ENCODE measurements at regions not wholly inside any gene's neighbourhood (a gene's known extent, or its start where the extent isn't known, plus 50 kb on each side); places are given as distances from the start of the nearest gene placed in this dataset.
A peak's percentile ranks its signal among the peaks of the same experiment; 100 is the strongest.

GRCh38 chr7:21169667-21170580 is 258.0 kb upstream of the SP4 start:
- no peak for FAIRE-seq
- DNase-seq (ENCODE audit: low read depth) = peak; percentile 42
- no peaks in the 10 kb centered on the region for H3K36me3 ChIP-seq (ENCODE audit: control insufficient read depth, insufficient read depth, low read length)
- H3K27me3 ChIP-seq (ENCODE audit: control insufficient read depth, insufficient read depth, low read length) = no peaks in the 10 kb centered on the region
- TF ChIP-seq CTCF (IDR thresholded peaks at IDR 0.05; ENCODE audit: insufficient read depth, low read length, severe bottlenecking) = no peak
- no peak overlapping the region for H3K4me3 ChIP-seq (ENCODE audit: low read depth, low read length)

GRCh38 chr7:21172800-21173199 is 255.1 kb upstream of the SP4 start:
- Histone ChIP-seq H3K4me3 (ENCODE audit: low read depth, low read length) (no peak overlapping the region), H3K36me3 (ENCODE audit: control insufficient read depth, insufficient read depth, low read length) (no peaks in the 10 kb centered on the region), H3K27me3 (ENCODE audit: control insufficient read depth, insufficient read depth, low read length) (no peaks in the 10 kb centered on the region)
- no peak for TF ChIP-seq CTCF (IDR thresholded peaks at IDR 0.05; ENCODE audit: insufficient read depth, low read length, severe bottlenecking)
- DNase-seq (ENCODE audit: low read depth) (no peak), FAIRE-seq (no peak)

GRCh38 chr7:21173436-21173835 is 254.4 kb upstream of the SP4 start:
- Histone ChIP-seq H3K27me3 (ENCODE audit: control insufficient read depth, insufficient read depth, low read length) (no peaks in the 10 kb centered on the region), H3K4me3 (ENCODE audit: low read depth, low read length) (no peak overlapping the region), H3K36me3 (ENCODE audit: control insufficient read depth, insufficient read depth, low read length) (no peaks in the 10 kb centered on the region)
- TF ChIP-seq CTCF (IDR thresholded peaks at IDR 0.05; ENCODE audit: insufficient read depth, low read length, severe bottlenecking) = no peak
- DNase-seq (ENCODE audit: low read depth) (no peak), FAIRE-seq (no peak)

- no peak for DNase-seq (ENCODE audit: low read depth)
- FAIRE-seq = no peak
- no peaks in the 10 kb centered on the region for H3K27me3 ChIP-seq (ENCODE audit: control insufficient read depth, insufficient read depth, low read length)
- no peaks in the 10 kb centered on the region for H3K36me3 ChIP-seq (ENCODE audit: control insufficient read depth, insufficient read depth, low read length)
- no peak overlapping the region for H3K4me3 ChIP-seq (ENCODE audit: low read depth, low read length)
- no peak for TF ChIP-seq CTCF (IDR thresholded peaks at IDR 0.05; ENCODE audit: insufficient read depth, low read length, severe bottlenecking)
These were observed 252.2 kb upstream of the SP4 start for GRCh38 chr7:21175714-21176113.

GRCh38 chr7:21184942-21185652 is 242.8 kb upstream of the SP4 start:
- no peak for TF ChIP-seq CTCF (IDR thresholded peaks at IDR 0.05; ENCODE audit: insufficient read depth, low read length, severe bottlenecking)
- no peak for DNase-seq (ENCODE audit: low read depth)
- Histone ChIP-seq H3K27me3 (ENCODE audit: control insufficient read depth, insufficient read depth, low read length) (no peaks in the 10 kb centered on the region), H3K36me3 (ENCODE audit: control insufficient read depth, insufficient read depth, low read length) (no peaks in the 10 kb centered on the region), H3K4me3 (ENCODE audit: low read depth, low read length) (no peak overlapping the region)
- FAIRE-seq = no peak
